ENCODE measurements at regions not wholly inside any gene's neighbourhood (a gene's known extent, or its start where the extent isn't known, plus 50 kb on each side); places are given as distances from the start of the nearest gene placed in this dataset.

- Histone ChIP-seq H3K36me3 (replicated peaks; ENCODE audit: low read depth, low read length) (no peaks in the 10 kb centered on the region), H3K27me3 (ENCODE audit: low read depth, low read length) (peaks cover 11% of the 10 kb centered on the region; the same call in 1 of the 2 replicates), H3K79me2 (ENCODE audit: low read length) (no peaks in the 10 kb centered on the region), H3K9ac (ENCODE audit: low read length) (no peak overlapping the region), H2AFZ (ENCODE audit: low read depth, low read length) (no peak overlapping the region), H3K4me3 (ENCODE audit: low read length) (no peak overlapping the region), H3K4me1 (ENCODE audit: low read length) (no peaks in the 10 kb centered on the region), H3K4me2 (ENCODE audit: low read length) (no peak overlapping the region), H3K9me3 (ENCODE audit: insufficient read depth, low read length) (no peaks in the 10 kb centered on the region), H4K20me1 (ENCODE audit: insufficient read depth, low read length) (no peaks in the 10 kb centered on the region), H3K27ac (ENCODE audit: low read length) (no peak overlapping the region)
- TF ChIP-seq CTCF (IDR thresholded peaks at IDR 0.05; ENCODE audit: low read depth, low read length) (no peak), EZH2phosphoT487 (IDR thresholded peaks at IDR 0.05; ENCODE audit: low read depth) (no peak)
Measured at GRCh38 chr20:50245498-50246366, 55.1 kb downstream of the CEBPB start.

GRCh38 chr20:50246367-50247195 lies 56.0 kb downstream of the CEBPB start:
- H3K9ac ChIP-seq (ENCODE audit: low read length): no peak overlapping the region
- H2AFZ ChIP-seq (ENCODE audit: low read depth, low read length): no peak overlapping the region
- no peak overlapping the region for H3K4me3 ChIP-seq (ENCODE audit: low read length)
- H3K27me3 ChIP-seq (ENCODE audit: low read depth, low read length): peaks cover 6% of the 10 kb centered on the region; the same call in 1 of the 2 replicates
- no peaks in the 10 kb centered on the region for H3K4me1 ChIP-seq (ENCODE audit: low read length)
- no peaks in the 10 kb centered on the region for H3K36me3 ChIP-seq (replicated peaks; ENCODE audit: low read depth, low read length)
- no peaks in the 10 kb centered on the region for H3K79me2 ChIP-seq (ENCODE audit: low read length)
- TF ChIP-seq EZH2phosphoT487 (IDR thresholded peaks at IDR 0.05; ENCODE audit: low read depth) (no peak), CTCF (IDR thresholded peaks at IDR 0.05; ENCODE audit: low read depth, low read length) (no peak)
- H4K20me1 ChIP-seq (ENCODE audit: insufficient read depth, low read length): no peaks in the 10 kb centered on the region
- H3K4me2 ChIP-seq (ENCODE audit: low read length): no peak overlapping the region
- H3K27ac ChIP-seq (ENCODE audit: low read length): no peak overlapping the region
- no peaks in the 10 kb centered on the region for H3K9me3 ChIP-seq (ENCODE audit: insufficient read depth, low read length)

- H2AFZ ChIP-seq (ENCODE audit: low read depth, low read length): no peak overlapping the region
- no peak overlapping the region for H3K27ac ChIP-seq (ENCODE audit: low read length)
- no peaks in the 10 kb centered on the region for H3K79me2 ChIP-seq (ENCODE audit: low read length)
- no peak overlapping the region for H3K4me2 ChIP-seq (ENCODE audit: low read length)
- no peak overlapping the region for H3K9ac ChIP-seq (ENCODE audit: low read length)
- 0 out of 2 replicates have a peak, but pooled peaks cover under 1% of the 10 kb centered on the region for H3K27me3 ChIP-seq (ENCODE audit: low read depth, low read length)
- H3K36me3 ChIP-seq (replicated peaks; ENCODE audit: low read depth, low read length): no peaks in the 10 kb centered on the region
- H3K4me3 ChIP-seq (ENCODE audit: low read length): no peak overlapping the region
- no peaks in the 10 kb centered on the region for H3K9me3 ChIP-seq (ENCODE audit: insufficient read depth, low read length)
- TF ChIP-seq CTCF (IDR thresholded peaks at IDR 0.05; ENCODE audit: low read depth, low read length) (no peak), EZH2phosphoT487 (IDR thresholded peaks at IDR 0.05; ENCODE audit: low read depth) (no peak)
- H3K4me1 ChIP-seq (ENCODE audit: low read length): no peaks in the 10 kb centered on the region
- no peaks in the 10 kb centered on the region for H4K20me1 ChIP-seq (ENCODE audit: insufficient read depth, low read length)
Measured at GRCh38 chr20:50247196-50248094, 56.8 kb downstream of the CEBPB start.
